ENCODE measurements at regions not wholly inside any gene's neighbourhood (a gene's known extent, or its start where the extent isn't known, plus 50 kb on each side); places are given as distances from the start of the nearest gene placed in this dataset.

- Mint-ChIP-seq H3K4me3 (no peak overlapping the region), H3K27me3 (peaks cover 10% of the 10 kb centered on the region), H3K9me3 (no peaks in the 10 kb centered on the region), H3K27ac (no peak overlapping the region), H3K4me1 (ENCODE audit: unreplicated experiment) (no peaks in the 10 kb centered on the region), H3K36me3 (no peaks in the 10 kb centered on the region)
- no peak for DNase-seq (ENCODE audit: extremely low spot score, unreplicated experiment)
- TF ChIP-seq, protein P1, sequence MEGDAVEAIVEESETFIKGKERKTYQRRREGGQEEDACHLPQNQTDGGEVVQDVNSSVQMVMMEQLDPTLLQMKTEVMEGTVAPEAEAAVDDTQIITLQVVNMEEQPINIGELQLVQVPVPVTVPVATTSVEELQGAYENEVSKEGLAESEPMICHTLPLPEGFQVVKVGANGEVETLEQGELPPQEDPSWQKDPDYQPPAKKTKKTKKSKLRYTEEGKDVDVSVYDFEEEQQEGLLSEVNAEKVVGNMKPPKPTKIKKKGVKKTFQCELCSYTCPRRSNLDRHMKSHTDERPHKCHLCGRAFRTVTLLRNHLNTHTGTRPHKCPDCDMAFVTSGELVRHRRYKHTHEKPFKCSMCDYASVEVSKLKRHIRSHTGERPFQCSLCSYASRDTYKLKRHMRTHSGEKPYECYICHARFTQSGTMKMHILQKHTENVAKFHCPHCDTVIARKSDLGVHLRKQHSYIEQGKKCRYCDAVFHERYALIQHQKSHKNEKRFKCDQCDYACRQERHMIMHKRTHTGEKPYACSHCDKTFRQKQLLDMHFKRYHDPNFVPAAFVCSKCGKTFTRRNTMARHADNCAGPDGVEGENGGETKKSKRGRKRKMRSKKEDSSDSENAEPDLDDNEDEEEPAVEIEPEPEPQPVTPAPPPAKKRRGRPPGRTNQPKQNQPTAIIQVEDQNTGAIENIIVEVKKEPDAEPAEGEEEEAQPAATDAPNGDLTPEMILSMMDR (conservative IDR thresholded peaks at IDR 0.05), result peak; percentile 77
Observed at GRCh38 chr20:43389839-43390626, 67.7 kb upstream of the SRSF6 start.

DNA sequence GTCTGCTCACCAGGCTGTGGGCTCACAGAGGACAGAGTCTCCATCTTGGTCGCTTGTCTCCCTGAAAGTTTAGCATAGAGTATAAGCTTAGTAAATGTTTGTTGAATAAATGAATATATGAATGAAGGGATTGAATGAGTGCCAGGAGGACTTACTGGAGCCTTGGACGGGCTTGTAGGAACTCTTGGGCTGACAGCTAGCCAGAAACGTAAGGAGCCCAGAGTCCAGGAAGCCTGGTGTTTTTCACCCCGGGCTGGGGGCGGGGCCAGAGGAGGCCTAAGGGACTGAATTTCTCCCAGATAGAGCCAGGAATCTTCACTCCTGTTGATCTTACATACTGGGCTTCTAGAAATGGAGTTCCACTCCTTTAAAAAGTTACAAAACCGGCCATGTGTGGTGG lies 68.5 kb upstream of the SRSF6 start:
- H3K36me3 Mint-ChIP-seq, result no peaks in the 10 kb centered on the region
- H3K27me3 Mint-ChIP-seq, result peaks cover 13% of the 10 kb centered on the region
- H3K4me3 Mint-ChIP-seq, result no peak overlapping the region
- no peaks in the 10 kb centered on the region for H3K9me3 Mint-ChIP-seq
- TF ChIP-seq, protein P1 (conservative IDR thresholded peaks at IDR 0.05), result no peak
- DNase-seq (ENCODE audit: extremely low spot score, unreplicated experiment), result no peak
- H3K4me1 Mint-ChIP-seq (ENCODE audit: unreplicated experiment), result no peaks in the 10 kb centered on the region
- H3K27ac Mint-ChIP-seq, result no peak overlapping the region

DNA sequence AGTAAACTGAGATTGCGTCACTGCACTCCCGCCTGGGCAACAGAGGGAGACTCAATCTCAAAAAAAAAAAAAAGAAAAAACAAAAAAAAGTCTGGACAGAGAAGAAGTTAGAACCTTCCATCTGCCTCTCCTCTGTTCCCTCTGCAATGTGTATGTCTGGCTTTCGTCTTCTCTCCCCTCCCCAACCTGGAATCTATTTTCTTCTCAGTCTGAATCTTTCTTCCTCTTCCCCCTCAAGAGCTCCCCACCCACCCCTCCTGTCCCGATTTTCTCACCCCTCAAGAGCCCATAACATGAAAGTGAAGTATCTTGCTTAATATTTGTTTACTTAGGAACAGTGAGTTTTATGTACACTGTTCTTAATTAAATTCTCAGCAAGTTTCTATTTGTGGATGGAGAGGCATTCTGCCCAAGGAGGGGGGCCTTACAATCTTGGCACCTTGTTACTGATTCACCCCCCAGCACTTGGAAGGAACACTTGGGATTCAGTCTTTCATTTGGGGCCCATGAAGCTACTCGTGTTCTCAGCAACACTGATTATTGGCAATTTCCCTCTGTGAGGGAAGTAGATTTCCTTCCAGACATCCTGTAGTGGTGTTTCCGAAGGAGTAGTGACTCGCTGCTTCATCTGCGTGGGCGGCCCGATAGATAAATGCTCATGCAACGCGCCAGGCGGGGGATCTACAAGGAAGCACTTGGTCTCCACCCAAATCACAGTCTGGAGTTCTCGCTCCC lies 69.3 kb upstream of the SRSF6 start:
- TF ChIP-seq, protein P1 (conservative IDR thresholded peaks at IDR 0.05), result no peak
- peaks cover 16% of the 10 kb centered on the region for H3K27me3 Mint-ChIP-seq
- no peak overlapping the region for H3K27ac Mint-ChIP-seq
- H3K9me3 Mint-ChIP-seq, result no peaks in the 10 kb centered on the region
- no peaks in the 10 kb centered on the region for H3K4me1 Mint-ChIP-seq (ENCODE audit: unreplicated experiment)
- no peak for DNase-seq (ENCODE audit: extremely low spot score, unreplicated experiment)
- no peaks in the 10 kb centered on the region for H3K36me3 Mint-ChIP-seq
- no peak overlapping the region for H3K4me3 Mint-ChIP-seq

GRCh38 chr20:43387737-43388136 lies 70.0 kb upstream of the SRSF6 start:
- no peak for DNase-seq (ENCODE audit: extremely low spot score, unreplicated experiment)
- H3K9me3 Mint-ChIP-seq, result no peaks in the 10 kb centered on the region
- H3K4me1 Mint-ChIP-seq (ENCODE audit: unreplicated experiment), result no peaks in the 10 kb centered on the region
- H3K27me3 Mint-ChIP-seq, result peaks cover 23% of the 10 kb centered on the region
- H3K27ac Mint-ChIP-seq, result no peak overlapping the region
- H3K4me3 Mint-ChIP-seq, result no peak overlapping the region
- TF ChIP-seq, protein P1 (conservative IDR thresholded peaks at IDR 0.05), result no peak
- H3K36me3 Mint-ChIP-seq, result no peaks in the 10 kb centered on the region

- DNase-seq (ENCODE audit: extremely low spot score, unreplicated experiment), result no peak
- Mint-ChIP-seq H3K4me3 (no peak overlapping the region), H3K36me3 (no peaks in the 10 kb centered on the region), H3K4me1 (ENCODE audit: unreplicated experiment) (no peaks in the 10 kb centered on the region), H3K27ac (no peak overlapping the region), H3K9me3 (no peaks in the 10 kb centered on the region), H3K27me3 (peaks cover 23% of the 10 kb centered on the region)
- TF ChIP-seq, protein P1 (conservative IDR thresholded peaks at IDR 0.05), result no peak
Observed at GRCh38 chr20:43386878-43387277, 70.8 kb upstream of the SRSF6 start.
